ENCODE measurements at regions not wholly inside any gene's neighbourhood (a gene's known extent, or its start where the extent isn't known, plus 50 kb on each side); places are given as distances from the start of the nearest gene placed in this dataset.

- TF ChIP-seq CTCF (IDR thresholded peaks at IDR 0.05) (no peak), HOXB5 (CRISPR knock-in tag; IDR thresholded peaks at IDR 0.05) (no peak)
- TF ChIP-seq, protein P1, sequence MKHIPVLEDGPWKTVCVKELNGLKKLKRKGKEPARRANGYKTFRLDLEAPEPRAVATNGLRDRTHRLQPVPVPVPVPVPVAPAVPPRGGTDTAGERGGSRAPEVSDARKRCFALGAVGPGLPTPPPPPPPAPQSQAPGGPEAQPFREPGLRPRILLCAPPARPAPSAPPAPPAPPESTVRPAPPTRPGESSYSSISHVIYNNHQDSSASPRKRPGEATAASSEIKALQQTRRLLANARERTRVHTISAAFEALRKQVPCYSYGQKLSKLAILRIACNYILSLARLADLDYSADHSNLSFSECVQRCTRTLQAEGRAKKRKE (CRISPR knock-in tag; IDR thresholded peaks at IDR 0.05; ENCODE audit: low read depth): no peak
Observed at GRCh38 chr6:156507106-156507505, 270.1 kb upstream of the ARID1B start.

Measured in A549 (cell line).